ENCODE measurements at regions not wholly inside any gene's neighbourhood (a gene's known extent, or its start where the extent isn't known, plus 50 kb on each side); places are given as distances from the start of the nearest gene placed in this dataset.
"Not testable (repeated sequence)": the region's sequence is repeated elsewhere in the genome, so short reads cannot be mapped to it uniquely, and the experiment has no call there.

DNA sequence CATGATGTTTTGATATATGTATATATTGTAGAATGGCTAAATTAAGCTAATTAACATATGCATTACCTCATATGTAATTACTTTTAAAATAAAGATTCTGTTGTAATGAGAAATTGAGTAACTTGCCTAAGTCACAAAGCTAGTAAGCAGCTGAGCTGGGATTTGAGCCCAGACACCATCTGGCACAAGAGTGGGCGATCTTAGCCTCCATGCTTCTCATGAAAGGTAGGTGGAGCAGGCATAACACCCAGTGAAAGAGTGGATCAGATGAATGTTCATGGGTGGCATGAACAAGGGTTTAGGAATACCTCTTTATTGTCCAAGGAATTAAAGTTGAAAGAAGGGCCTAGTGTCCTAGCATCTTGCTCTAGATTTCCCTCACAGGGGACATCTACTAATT lies 365.4 kb downstream of the TFAP2B start:
- no peak for DNase-seq (ENCODE audit: low spot score)
- in situ Hi-C loops (cut with HindIII; ENCODE audit: low sequenced_read_pairs): no loop called here

DNA sequence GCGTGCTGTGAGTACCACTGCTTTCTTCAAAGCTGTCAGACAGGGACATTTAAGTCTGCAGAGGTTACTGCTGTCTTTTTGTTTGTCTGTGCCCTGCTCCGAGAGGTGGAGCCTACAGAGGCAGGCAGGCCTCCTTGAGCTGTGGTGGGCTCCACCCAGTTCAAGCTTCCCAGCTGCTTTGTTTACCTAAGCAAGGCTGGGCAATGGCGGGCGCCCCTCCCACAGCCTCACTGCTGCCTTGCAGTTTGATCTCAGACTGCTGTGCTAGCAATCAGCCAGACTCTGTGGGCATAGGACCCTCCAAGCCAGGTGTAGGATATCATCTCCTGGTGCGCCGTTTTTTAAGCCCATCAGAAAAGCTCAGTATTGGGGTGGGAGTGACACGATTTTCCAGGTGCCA lies 374.5 kb downstream of the TFAP2B start:
- in situ Hi-C loops (cut with HindIII; ENCODE audit: low sequenced_read_pairs); DNase-seq (ENCODE audit: low spot score): not testable (repeated sequence)

DNA sequence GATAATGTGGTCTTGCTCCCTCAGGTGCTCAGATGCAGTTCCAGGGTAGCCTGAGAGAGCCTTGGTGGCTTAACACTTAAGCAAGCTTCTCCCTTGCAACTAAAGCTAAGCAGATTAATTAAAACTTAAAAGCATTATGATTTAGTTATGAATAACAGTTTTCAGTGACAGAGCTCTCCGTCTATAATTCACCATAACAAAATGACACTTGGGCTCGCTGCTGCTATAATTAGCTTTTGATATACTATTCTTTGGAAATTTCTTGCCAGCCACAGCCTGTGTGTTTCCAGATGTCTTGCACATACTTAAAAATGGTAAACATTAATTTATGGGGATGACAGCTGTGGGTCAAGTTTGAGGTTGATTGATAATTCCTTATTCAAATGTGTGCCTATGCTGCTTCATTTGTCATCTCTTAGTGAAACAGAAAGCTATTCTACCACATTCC lies 380.5 kb downstream of the TFAP2B start:
- in situ Hi-C loops (cut with HindIII; ENCODE audit: low sequenced_read_pairs): no loop called here
- no peak for DNase-seq (ENCODE audit: low spot score)

DNA sequence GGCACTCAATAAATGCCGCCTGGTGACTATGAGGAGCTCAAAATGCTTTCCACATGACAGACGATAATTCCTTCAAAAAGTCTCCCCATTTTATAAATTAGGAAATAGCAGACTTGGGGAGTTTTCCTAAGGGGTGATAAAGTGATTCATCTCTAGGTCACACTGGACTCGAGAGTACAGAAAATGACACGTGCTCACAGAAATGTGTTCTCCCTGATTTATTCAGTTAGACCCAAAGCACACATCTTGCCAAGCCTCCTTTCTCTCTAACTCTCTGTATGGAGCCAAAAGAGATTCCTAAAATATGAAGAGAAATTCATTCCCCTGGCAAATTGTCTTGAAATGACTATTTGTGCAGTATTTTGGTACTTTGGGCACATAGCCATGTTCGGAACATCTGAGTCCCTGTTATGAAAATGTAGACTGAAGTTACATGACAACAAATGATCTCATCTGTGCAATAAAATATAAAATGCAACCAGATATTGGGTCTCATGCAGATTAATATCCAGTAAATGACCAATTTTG lies 381.1 kb downstream of the TFAP2B start:
- no peak for DNase-seq (ENCODE audit: low spot score)
- in situ Hi-C loops (cut with HindIII; ENCODE audit: low sequenced_read_pairs): no loop called here

GRCh38 chr6:51200676-51201075 lies 382.0 kb downstream of the TFAP2B start:
- in situ Hi-C loops (cut with HindIII; ENCODE audit: low sequenced_read_pairs): no loop called here
- no peak for DNase-seq (ENCODE audit: low spot score)

DNA sequence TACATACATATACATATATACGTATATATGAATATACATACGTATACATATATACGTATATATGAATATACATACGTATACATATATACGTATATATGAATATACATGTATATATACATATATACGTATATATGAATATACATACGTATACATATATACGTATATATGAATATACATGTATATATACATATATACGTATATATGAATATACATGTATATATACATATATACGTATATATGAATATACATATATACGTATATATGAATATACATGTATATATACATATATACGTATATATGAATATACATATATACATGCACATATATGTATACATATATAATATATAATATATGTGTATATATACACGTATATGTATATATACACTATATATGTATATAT lies 384.0 kb downstream of the TFAP2B start:
- in situ Hi-C loops (cut with HindIII; ENCODE audit: low sequenced_read_pairs); DNase-seq (ENCODE audit: low spot score): not testable (repeated sequence)

GRCh38 chr6:51203504-51203903 lies 384.8 kb downstream of the TFAP2B start:
- no peak for DNase-seq (ENCODE audit: low spot score)
- in situ Hi-C loops (cut with HindIII; ENCODE audit: low sequenced_read_pairs): no loop called here

DNA sequence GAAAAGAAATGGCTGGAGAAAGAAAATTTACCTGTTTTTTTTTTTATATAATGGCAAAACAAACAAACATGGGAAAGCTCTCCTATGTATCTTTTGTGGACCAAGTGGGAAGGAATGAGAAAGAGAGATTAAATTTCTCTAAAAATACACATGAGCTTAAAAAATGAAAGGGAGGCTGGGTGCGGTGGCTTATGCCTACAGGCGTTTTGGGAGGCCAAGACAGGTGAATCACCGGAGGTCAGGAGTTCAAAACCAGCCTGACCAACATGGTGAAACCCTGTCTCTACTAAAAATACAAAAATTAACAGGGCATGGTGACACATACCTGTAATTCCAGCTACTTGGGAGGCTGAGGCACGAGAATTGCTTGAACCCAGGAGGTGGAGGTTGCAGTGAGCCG lies 388.0 kb downstream of the TFAP2B start:
- DNase-seq (ENCODE audit: low spot score); in situ Hi-C loops (cut with HindIII; ENCODE audit: low sequenced_read_pairs): not testable (repeated sequence)

- DNase-seq (ENCODE audit: low spot score): no peak
- in situ Hi-C loops (cut with HindIII; ENCODE audit: low sequenced_read_pairs): no loop called here
Measured at GRCh38 chr6:51209651-51210050, 391.0 kb downstream of the TFAP2B start.

- in situ Hi-C loops (cut with HindIII; ENCODE audit: low sequenced_read_pairs): no loop called here
- DNase-seq (ENCODE audit: low spot score): no peak
Measured at GRCh38 chr6:51213811-51214210, 395.1 kb downstream of the TFAP2B start.

GRCh38 chr6:51214442-51214841 lies 395.8 kb downstream of the TFAP2B start:
- no peak for DNase-seq (ENCODE audit: low spot score)
- in situ Hi-C loops (cut with HindIII; ENCODE audit: low sequenced_read_pairs): no loop called here

DNA sequence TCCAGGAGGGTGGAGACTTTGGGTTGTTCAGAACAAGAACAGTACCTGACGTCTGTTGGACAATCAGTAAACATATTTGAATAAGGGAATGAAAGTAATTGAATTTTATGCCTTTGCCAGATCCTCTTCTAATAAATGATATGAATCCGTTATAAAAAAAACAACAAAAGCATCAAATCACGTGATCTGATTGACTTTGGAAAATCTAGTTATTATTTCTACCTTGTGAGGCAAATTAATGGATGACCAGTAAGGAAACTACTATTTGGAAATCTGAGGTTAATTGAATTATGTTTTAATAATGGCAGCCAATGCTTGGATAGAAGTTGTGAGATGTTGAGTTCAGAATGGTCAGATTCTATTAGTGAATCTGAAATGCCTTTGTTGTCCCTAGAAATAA lies 399.5 kb downstream of the TFAP2B start:
- DNase-seq (ENCODE audit: low spot score): no peak
- in situ Hi-C loops (cut with HindIII; ENCODE audit: low sequenced_read_pairs): no loop called here

GRCh38 chr6:51224580-51225240 lies 406.0 kb downstream of the TFAP2B start:
- DNase-seq (ENCODE audit: low spot score); in situ Hi-C loops (cut with HindIII; ENCODE audit: low sequenced_read_pairs): not testable (repeated sequence)

DNA sequence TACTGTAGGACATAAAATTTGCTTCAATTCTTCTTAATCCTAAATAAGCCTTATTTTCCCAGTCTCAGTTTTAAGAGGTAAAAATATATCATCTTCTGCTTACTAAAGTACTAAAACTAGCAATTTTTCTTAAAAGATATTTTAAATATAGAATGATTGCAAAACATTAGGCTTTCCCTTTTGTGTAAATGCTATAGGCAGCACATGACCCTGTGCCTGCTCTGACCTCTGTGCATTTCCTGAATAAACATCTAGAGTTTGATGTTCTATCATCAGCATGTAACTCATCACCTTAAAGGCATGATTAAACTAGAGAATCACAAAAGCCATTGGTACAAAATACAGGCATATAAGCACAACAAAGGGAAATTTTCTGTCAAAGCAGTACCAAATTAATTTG lies 422.7 kb downstream of the TFAP2B start:
- in situ Hi-C loops (cut with HindIII; ENCODE audit: low sequenced_read_pairs): no loop called here
- DNase-seq (ENCODE audit: low spot score): no peak

DNA sequence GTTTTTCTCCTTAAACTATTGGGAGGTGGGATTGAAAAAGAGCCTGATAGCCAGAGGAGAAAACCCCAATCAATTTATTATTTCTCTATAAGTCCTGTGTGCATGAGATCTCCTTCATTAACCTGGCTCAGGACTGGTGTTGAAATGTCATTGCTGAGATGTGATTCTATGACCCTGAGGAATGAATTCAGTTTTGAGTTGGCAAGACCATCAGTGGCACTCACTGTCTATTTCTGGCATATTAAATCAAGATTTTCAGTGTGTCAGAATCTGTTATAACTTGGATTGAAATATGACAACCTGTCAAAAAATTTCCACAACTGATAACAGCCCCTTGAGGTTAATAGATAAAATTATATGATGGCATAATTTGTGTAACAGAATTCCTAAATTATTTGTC lies 431.1 kb downstream of the TFAP2B start:
- in situ Hi-C loops (cut with HindIII; ENCODE audit: low sequenced_read_pairs): no loop called here
- no peak for DNase-seq (ENCODE audit: low spot score)

GRCh38 chr6:51250317-51250716 lies 431.6 kb downstream of the TFAP2B start:
- in situ Hi-C loops (cut with HindIII; ENCODE audit: low sequenced_read_pairs): no loop called here
- no peak for DNase-seq (ENCODE audit: low spot score)

DNA sequence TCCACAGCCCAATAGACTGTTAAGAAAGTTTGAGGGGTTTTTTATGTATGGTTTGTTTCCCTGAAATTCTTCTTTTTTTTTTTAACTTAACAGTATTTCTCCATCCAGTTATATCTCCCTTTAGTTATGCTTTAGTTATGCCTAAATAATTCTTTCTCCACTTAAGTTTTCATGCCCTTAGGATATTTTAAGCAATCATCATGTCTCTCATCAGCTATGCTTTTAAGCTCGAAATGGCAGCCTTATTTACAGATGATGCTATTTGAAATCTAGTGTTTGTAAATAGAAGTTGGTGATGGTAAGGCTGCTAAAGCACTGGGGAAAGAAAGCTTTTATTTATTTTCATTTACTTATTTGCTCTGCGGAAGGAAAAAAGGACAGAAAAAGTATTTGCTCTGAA lies 439.3 kb downstream of the TFAP2B start:
- no peak for DNase-seq (ENCODE audit: low spot score)
- in situ Hi-C loops (cut with HindIII; ENCODE audit: low sequenced_read_pairs): no loop called here

- in situ Hi-C loops (cut with HindIII; ENCODE audit: low sequenced_read_pairs): no loop called here
- no peak for DNase-seq (ENCODE audit: low spot score)
Measured at GRCh38 chr6:51260003-51260402, 441.3 kb downstream of the TFAP2B start.

- in situ Hi-C loops (cut with HindIII; ENCODE audit: low sequenced_read_pairs): no loop called here
- no peak for DNase-seq (ENCODE audit: low spot score)
Measured at GRCh38 chr6:51261691-51262090, 443.0 kb downstream of the TFAP2B start.

DNA sequence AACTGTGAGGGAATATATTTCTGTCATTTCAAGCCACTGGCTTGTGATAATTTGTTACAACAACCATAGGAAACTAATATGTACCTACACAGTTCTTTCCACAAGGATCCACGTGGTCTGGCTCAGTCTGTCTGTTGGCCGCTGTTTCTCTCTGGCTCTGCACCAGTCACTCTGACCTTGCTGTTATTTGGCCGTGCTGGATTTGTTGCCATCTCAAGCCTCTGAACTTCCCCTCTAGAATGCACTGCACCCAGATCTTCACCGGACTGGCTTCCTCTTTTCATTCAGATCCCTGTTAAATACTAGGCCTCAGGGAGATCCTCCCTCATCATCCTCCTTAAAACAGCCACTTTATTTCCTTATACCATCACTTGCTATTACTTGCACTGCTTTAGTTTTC lies 446.8 kb downstream of the TFAP2B start:
- in situ Hi-C loops (cut with HindIII; ENCODE audit: low sequenced_read_pairs): no loop called here

GRCh38 chr6:51266604-51267003 lies 447.9 kb downstream of the TFAP2B start:
- in situ Hi-C loops (cut with HindIII; ENCODE audit: low sequenced_read_pairs): no loop called here
- DNase-seq (ENCODE audit: low spot score): no peak

More for the DNA sequence above, 446.8 kb downstream of the TFAP2B start:
- DNase-seq (ENCODE audit: low spot score): peak; percentile 40
